ENCODE measurements at regions not wholly inside any gene's neighbourhood (a gene's known extent, or its start where the extent isn't known, plus 50 kb on each side); places are given as distances from the start of the nearest gene placed in this dataset.

DNA sequence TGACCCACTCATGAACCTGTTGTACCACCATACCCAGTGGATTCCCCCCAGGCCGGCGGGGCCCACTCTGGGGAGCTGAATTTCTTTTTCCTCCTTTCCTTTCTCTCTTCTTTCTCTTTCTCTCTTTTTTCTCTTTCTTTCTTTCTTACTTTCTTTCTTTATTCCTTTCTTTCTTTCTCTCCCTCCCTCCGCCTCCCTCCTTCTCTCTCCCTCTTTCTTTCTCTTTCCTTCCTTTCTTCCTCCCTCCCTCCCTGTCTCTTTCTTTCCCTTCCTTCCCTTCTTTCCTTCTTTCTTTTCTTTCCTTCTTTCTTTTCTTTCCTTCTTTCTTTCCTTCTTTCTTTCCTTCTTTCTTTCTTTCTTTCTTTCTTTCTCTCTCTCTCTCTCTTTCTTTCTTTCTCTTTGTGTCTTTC, 327.7 kb downstream of the ZNF536 start:
- DNase-seq, result no peak

DNA sequence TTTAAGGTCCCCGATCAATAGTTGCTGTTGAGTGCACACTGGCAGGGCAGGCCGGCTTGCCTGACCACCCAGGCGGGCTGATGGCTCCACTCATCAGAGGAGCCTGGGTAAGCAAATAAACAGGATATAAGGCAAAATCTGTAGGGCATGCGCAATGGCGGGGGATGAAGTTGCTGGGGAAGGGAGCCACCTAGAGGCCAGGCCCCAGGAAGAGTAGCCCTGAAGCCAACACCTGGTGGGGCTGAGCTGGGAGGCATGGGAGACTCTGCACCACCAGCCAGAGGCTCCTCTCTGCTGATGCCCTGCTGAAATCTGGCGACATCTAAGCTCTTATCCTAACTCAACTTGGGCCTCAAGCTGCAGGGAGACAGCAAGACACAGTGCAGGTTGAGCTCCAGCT, 324.3 kb downstream of the ZNF536 start:
- DNase-seq, result no peak

DNA sequence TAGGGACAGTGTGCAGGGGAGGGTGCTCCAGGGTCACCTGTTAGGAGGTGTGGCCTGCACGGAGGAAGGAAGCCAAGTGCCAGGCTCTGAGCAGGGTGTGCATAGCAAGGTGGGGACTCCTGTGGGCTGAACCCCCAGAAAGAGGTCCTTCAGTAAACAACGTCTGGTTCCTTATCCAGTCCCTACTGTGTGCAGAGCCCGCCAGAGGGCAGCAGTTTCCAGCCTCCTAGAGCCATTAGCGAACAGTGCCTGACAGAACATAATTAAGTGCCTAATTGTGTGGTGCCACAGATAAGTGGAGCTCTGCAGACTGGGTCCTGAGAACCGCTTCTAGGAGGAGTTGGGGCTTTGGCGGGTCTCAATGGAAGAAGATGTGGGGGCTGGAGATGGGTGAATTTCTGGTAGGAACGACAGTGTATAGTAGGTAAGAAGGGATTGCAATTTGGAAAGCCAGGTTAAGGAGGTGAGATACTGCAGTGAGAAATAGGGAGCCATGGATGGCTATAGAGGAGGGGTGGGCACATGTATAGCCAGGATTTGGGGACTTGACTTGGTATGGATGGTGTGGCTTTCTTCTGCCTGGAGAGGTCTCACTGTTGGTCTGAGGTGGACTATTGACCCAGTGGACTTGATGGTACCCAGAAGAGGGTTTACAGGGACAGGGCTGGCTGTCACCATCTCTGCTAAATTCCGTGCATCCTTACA, 323.1 kb downstream of the ZNF536 start:
- DNase-seq, result no peak

DNA sequence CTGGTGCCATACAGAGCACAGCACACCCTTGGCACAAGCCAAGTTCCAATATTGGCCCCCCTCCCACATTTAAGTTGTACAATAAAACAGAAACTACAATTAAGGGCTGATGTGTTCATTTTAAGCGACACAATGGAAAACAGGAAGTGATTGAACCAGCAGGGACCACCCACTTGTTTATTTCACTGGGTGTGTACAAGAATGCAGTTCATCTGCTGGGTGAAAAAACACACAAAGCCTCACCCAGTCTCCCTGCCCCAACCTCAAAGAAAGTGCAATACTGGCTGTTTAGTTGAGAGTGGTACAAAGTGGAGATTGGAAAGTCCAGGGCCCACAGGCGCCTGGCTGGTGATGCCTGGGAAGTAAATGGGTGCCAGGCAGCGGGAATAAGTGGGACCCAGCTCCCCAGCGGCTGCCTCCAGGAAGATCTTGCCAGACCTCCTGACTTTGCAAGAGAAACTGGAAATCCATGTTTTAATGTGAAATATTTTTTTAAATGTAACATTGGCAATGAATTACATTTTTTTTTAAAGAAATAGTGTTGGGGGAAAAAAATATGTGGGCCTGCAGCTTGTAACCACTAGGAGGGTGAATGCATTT, 322.1 kb downstream of the ZNF536 start:
- DNase-seq, result no peak

DNA sequence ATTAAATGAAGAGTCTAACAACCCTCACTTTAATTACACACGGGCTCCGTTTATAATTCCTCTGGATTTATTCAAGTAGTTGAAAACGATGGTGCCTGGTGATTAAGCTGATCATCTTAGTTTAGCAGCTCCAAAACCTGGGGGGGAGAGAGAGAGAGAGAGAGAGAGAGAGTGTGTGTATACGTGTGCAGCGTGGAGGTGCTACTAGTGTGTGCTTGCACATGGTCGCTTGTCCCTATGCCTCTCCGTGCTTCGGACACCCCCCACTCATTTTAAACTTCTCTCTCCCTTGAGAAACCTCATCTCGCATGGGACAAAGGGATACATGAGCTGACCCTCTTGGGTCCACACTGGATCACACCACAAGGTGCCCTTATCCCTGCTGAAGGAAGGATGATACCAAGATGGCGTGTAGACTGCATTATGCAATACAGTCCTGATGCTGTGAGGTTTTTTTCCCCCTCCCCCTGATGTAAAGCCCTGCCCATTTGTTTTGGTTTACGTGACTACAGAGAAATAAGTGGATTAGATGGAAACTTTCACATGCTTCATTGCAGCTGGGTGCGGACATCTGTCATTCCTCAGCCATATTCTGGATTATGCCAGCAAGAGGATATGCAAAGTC, 320.8 kb downstream of the ZNF536 start:
- no peak for DNase-seq

DNA sequence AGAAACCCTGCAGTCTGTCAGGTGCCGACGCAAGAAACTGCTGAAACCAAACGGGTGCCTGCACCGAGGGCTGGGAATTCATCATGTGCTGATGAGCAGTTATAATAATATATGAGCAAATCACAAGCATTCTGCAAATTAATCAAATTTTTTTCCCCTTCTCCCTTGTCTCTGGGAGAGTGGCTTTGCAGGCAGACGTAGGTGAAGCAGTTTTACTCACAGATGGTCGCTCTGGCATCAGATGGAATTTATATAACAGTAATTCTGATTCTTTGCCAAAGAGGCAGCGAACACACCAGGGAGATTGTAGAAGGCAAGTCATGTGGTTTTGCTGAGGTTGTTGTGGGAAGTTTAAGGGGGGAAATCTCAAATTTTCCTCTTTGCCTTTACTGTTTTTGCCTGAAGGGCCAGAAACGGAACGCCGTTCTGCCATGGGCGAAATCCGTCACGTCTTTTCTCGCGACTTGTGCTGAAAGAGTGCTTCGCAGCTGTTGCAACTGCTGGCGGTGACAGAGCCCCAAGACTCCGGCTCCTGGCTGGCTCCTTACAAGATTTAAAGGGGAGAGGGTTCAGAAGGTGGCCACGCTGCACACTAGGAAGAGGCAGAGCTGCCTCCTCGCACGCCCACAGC, 320.1 kb downstream of the ZNF536 start:
- DNase-seq, result no peak

DNA sequence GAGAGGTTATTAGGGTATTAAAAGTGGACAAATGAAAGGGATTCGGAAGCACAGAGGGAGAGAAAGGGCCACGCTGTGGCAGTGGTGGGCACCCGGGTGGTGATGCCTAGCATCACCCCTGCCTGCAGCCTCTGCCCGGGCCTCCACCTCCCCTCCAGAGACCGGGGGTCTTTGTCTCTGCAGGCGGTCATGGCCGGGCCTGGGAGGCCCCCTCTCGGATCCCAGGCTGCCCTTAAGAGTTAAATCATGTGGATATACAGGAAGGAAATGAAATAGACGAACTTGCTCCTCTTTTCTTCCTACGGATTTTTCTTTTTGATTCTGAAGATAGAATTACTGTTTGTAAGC, 319.6 kb downstream of the ZNF536 start:
- no peak for DNase-seq

DNA sequence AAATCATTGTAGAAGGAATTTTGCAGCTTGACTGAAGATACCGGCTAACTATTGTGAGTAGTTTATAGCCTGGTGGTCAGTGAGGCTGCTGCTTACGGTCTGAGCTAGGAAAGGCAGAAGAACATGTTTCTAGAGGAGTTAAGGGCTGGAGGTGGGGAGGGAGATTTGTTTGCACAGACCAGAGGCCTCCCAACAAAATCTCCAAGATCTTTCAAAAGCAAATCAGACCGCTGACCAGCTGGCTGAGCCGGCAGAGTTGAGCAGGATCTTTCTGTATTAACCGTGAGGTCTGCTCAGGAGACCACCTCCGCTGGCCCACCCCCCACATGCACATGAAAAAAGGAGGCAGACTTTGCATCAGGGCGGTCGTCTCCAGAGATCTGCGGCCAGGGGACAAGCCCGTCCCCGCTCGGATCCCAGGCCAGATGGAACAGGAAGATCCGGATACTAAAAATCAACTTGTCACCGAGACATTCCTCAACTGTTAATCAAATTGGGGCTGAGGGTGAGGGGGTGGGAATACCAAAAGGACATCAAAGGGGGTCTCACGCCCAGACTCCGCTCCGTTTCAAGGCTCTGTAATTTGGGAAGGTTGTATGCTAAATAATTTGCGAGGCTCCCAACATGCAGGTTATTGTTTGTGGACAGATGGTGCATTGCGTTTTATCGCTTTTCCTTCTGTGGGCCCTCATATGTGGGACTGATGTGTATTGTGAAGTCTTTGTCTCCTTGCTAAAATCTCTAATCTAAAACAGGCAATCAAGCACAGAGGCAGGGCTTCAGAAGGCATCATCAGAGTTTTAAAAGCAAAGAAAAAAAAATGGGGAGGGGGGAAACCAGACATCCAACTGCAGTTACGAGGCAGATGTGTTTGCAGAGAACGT, 319.0 kb downstream of the ZNF536 start:
- DNase-seq, result no peak

DNA sequence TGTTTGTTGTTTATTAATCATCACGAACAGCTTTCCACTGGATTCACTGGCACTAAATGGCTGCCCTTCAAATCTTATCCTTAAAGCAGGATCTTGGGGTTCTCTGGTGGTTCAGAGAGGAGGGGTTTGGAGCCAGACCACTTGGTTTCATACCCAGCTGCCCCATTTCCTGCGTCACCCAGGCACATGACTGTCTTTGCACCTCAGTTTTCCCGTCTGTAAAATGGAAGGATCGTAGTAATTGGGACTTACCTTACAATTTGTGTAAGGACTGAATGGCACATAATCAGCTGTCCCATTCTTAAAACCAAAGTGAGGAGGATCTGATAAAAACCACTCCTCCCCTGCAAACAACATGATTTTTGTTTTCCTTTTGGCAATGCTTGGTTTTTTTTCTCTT, 318.3 kb downstream of the ZNF536 start:
- DNase-seq, result no peak

DNA sequence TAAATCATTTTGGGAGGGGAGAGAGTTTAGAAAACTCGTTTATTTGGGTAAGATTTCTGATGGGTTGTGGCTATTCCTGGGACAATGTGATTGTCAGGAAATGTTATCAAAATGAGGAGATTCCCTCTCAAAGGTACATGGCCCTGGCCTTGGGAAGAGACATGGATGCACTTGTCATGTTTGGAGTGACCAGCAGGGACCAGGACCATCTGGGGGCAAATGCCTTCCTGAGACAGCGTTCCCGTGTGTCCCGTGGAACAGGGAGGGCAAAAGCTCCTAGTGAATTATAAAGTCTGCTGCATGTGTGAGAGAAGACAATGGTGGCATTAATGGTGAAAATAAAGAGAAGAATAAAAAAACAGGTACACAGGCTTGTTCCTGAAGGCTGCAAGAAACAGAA, 317.3 kb downstream of the ZNF536 start:
- DNase-seq, result no peak

DNA sequence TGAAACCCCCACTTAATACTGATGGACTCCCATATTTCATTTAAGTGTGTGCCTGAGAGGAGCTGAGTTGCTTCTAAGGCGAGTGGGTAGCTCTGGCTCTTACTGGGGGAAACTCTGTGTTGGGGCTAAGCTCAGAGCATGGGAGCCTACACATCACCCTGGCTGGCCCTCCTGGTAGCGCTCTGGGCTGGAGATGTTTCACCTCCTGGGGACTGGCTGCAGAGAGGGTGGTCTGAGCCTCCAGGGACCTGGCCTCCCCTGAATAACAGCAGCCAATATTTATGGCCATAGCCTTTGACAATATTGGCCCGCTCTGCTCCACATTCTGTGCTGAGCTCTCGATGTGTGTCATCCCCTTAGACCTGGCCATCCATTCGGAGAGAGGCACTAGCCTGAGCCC, 316.5 kb downstream of the ZNF536 start:
- no peak for DNase-seq

DNA sequence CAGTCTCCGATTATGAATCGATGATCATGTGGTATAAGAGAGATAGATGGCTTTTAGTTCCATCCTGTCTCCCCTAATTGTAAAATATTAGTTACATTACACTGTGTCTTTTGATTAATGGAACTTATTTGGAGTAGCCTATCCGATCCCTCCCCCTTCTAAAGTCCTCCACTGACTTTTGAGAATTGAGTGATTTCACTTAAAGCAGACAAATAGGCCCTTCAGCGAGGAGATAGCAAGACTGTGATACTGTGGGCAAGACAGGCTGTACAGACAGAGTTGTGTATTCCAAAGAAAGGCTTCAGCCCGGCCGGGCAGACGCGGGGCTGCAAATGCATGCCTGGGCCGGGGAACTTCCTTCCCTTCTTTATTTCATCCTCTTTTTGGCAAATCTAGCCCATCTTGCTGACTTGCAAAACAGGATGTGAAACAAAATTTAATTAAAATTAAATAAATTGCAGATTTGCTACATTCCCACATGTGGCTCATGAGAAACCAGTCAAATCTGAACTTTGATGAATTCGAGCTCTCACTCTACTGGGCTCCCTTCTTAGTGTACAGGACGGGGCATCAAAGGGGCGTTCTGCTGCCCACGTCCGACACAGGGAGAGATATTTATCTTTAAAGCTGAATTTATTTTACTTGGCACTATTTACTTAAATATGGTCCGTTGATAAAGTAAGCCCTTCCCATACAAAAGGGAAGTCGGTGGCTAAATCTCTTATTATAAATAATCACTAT, 314.8 kb downstream of the ZNF536 start:
- DNase-seq, result no peak

DNA sequence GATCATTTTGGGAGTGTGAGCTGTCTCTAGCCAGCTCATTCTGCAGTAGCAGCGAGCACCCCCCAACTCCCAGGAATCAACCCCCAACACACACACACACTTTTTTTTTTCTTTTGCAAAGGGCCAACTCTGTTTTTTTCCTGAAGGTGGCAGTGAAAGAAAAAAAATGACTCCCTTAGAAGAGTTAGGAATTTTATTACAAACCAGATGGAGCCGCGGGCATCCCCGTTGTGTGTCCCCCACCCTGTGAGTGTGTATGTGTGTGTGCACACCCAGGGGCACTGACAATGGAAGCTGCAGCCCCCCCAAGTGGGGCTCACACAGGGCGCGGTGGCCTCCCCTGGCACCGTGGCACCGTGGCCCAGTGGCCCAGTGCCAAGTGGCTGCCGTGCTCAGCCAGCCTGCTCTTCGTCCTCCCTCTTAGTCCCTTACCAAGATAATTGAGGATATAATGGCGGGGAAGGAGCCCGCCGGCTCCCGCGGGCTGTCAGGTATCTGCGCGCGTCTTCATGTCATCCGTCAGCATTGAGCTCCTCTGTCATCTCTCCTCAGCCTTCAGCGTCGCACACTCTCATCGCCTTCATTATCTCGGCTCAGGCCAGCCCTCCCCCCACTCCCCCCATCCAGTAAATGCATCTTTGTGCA, 314.1 kb downstream of the ZNF536 start:
- DNase-seq, result no peak

DNA sequence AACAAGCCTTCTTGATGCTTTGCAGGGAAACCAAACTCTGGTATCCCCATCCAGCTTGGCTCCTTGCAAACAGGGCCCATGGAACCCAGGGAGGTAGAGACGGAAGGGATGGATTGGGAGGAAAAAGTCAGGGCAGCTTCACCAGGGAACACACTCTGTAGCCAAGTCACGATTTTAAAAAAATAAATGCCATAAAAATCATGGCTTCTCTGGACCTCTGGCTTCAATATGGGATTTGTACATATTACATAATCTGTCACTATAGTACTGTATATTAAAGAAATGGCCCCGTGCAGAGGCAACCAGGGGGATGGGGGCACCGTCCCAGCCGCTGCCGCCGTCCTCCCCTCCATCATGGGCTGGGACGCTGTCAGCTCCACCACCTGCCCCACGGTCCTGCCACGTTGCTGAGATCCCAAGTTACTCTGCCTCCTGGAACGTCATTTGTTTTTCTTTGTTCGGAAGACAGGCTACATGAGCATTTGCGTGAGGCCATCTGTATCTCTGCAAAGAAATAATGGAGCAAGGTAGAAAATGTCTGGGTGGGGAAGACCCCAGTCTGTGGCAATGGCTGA, 313.3 kb downstream of the ZNF536 start:
- no peak for DNase-seq

DNA sequence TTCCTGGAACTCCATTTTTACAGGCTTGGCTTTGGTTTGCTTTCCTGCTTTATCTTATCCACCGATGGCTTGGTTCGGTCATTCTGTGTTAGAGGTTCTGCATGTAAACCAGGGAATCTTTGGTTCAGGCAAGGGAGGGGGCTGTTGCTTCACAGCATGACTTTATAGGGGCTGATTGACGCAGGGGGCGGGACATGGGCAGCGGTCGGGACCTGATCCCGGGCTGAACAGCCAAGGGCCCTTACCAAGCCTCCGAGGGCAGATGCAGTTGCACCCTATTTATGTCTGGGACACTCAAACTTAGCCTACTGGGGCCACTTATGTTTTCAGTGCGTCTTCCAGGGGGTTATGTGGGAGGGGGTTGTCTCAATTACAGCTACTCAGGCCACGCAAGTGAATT, 312.4 kb downstream of the ZNF536 start:
- no peak for DNase-seq

DNA sequence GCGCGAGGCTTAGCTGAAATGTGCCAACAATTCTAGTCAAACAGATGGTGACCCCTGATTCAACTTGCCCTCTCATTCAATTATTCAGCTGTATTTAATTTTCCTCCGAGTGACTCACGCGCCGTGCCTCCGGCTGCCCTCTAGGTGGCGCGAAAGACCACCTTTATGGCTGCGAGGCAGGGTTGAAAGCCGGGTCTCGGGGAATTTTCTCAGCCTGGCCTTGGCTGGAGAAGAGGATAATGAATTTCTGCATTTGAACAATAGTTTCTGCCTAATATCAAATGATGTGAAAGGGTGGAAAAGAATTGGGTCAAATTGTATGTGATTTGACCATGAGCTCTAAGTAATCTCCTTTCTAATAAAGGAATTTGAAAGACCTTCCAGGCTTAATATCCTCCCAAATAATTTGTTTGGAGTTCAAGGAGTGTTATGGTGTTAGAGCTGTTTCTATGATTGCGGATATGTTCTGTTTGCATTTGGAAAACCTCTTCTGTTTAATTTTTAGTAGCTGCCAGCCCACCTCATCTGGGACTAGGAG, 310.9 kb downstream of the ZNF536 start:
- peak; percentile 72 for DNase-seq

DNA sequence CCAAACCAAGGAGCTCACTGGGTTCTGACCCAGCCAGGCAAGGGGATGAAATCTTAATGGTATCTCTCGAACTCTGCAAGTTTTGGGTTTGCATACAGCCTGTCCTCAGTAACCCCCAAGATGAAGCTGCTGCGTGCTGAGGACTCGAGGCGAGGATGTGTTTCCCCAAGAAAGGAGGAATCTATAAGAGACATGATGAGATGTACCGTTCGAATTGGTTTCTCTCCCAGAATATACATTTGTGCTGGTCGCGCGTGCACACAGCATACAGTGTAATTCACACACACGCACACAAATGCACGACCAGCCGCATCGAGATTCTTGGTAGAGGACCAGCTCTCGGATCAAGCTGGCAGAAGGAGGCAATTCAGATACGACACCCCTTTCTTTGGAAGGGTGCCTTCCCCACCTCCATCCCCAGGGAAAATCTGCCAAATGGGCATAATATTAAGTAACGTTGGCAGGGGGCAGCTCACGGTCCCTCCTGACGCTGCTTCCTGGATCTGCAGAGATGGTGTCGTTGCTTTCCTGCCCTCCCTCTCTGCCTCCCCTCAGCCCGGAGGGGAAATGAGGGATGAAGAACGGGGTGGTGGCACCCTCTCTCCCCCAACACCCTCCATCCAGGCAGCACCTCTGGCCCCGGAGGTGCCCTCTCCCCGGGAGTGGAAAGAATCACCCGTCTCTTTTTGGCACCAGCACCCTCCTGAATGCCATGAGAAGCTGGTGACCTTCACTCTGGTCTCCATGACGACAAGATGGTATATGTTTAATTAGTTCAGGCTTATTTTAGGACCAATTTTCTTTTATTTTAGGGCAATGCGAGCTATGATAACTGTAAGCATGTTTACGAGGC, 310.2 kb downstream of the ZNF536 start:
- no peak for DNase-seq

DNA sequence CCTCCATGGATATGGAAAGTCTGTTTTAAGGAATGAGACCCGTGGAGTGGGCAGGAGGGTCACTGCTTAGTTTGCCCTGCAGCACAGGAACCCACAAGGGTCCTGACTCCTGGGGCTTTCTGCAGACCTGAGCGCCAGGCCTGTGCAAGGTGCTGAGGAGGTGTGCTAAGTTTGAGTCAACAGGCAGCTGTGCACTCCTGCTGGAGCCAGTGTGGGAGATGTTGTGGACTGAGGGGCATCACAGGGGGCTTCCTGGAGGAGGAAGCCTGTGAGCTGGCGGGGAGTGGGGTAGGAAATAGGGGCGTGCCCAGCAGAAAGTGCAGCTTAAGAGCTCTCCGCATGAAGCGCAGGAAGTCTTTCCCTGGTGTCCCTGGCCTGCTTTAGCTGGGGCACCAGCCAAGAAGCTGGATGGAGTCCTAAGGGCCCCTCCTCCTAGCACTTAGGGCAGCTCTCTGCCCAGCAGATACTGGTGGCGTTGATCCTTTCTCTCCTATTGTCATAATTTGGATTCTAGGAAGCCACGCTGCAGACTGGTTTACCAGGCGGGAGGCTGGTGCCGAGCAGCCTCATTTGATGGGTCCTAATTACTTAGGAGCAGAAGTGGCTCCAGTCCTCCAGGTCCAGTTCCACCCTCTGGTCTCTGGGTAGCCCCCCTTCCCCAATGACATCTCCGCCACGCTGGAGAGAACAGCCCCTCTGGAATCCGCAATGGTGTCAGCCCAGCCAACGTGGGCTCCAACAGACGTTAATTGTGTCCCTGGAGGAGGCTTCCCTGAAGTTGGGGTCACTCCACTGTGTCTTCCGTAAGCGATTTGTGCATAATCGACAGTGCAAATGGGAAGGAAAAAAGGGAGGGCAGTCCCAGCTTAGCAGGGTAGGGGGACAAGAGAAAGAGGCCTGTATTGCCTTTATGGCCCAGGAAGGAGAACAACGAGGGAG, 309.2 kb downstream of the ZNF536 start:
- DNase-seq, result no peak
